Activated CD8-positive, alpha-beta memory T cell treated with anti-CD3 and anti-CD28 coated beads, Interleukin-2, amount 50 U/mL, for 24 hours (primary cell): ENCODE measurements at regions not wholly inside any gene's neighbourhood (a gene's known extent, or its start where the extent isn't known, plus 50 kb on each side); places are given as distances from the start of the nearest gene placed in this dataset.
"Not testable (repeated sequence)": the region's sequence is repeated elsewhere in the genome, so short reads cannot be mapped to it uniquely, and the experiment has no call there.

ENCODE experiments used
- DNase-seq: peaks from one replicate; pipeline ENCODE4 v3.0.0-alpha.2; 2020; ENCODE audit errors: extremely low read depth

GRCh38 chr17:14427900-14428647, 127.2 kb downstream of the HS3ST3B1 start:
- DNase-seq, result peak; percentile 10

- not testable (repeated sequence) for DNase-seq
These were observed 122.3 kb downstream of the HS3ST3B1 start for GRCh38 chr17:14423156-14423555.

- DNase-seq, result no peak
These were observed 116.5 kb downstream of the HS3ST3B1 start for GRCh38 chr17:14417336-14417735.

GRCh38 chr17:14409292-14409691, 108.4 kb downstream of the HS3ST3B1 start:
- DNase-seq, result no peak

- DNase-seq, result no peak
These were observed 106.7 kb downstream of the HS3ST3B1 start for GRCh38 chr17:14407541-14407940.

GRCh38 chr17:14405189-14405588, 104.3 kb downstream of the HS3ST3B1 start:
- no peak for DNase-seq
